H1 (cell line): ENCODE measurements at regions not wholly inside any gene's neighbourhood (a gene's known extent, or its start where the extent isn't known, plus 50 kb on each side); places are given as distances from the start of the nearest gene placed in this dataset.

Experiments
- CTCF ChIA-PET: fragments of 300-600 bp; sonication (Branson Sonifier 250); formaldehyde crosslinking; loops from one replicate; lab custom pipeline; 2021; ENCODE audit not compliant: partially characterized antibody; lab: Charles Lee
- POLR2A ChIA-PET: fragments of 300-600 bp; sonication (Branson Sonifier 250); formaldehyde crosslinking; loops from one replicate; lab custom pipeline; 2021; ENCODE audit warnings: inconsistent platforms; ENCODE audit not compliant: partially characterized antibody; lab: Charles Lee
- DNase-seq, 2 experiments: peaks; one replicate each; pipeline versions ENCODE4 v3.0.0 to v3.0.0-alpha.2; 2010 to 2022; ENCODE audit warnings: low spot score in 2 of 2, low read depth in 1 of 2, mixed read lengths in 1 of 2
- FAIRE-seq: peaks from 2 replicates; lab custom pipeline; 2011; peaks lifted over from hg19 to GRCh38; lab: Jason Lieb, UNC
- H2AFZ ChIP-seq: 2 replicates; pipeline ENCODE4 v1.8.1; 2012; ENCODE audit warnings: low read length, inconsistent platforms
- H2AK5ac ChIP-seq: 2 replicates; pipeline ENCODE4 v1.6.1; 2013; ENCODE audit warnings: low read depth, low read length
- H2BK120ac ChIP-seq: replicated peaks from 2 replicates; pipeline ENCODE3; 2013; ENCODE audit warnings: low read depth, low read length, inconsistent platforms
- H2BK12ac ChIP-seq: 2 replicates; pipeline ENCODE4 v1.6.1; 2013; ENCODE audit warnings: low read depth, low read length
- H2BK15ac ChIP-seq: 2 replicates; pipeline ENCODE4 v1.6.1; 2013; ENCODE audit warnings: low read length
- H2BK20ac ChIP-seq: 2 replicates; pipeline ENCODE4 v1.6.1; 2013; ENCODE audit warnings: low read length
- H2BK5ac ChIP-seq: 2 replicates; pipeline ENCODE4 v1.6.1; 2013; ENCODE audit warnings: low read depth, low read length
- H3K14ac ChIP-seq: 2 replicates; pipeline ENCODE4 v1.6.1; 2013; ENCODE audit warnings: inconsistent platforms; ENCODE audit not compliant: insufficient read length
- H3K18ac ChIP-seq: 2 replicates; pipeline ENCODE4 v1.6.1; 2013; ENCODE audit warnings: low read length; ENCODE audit errors: extremely low read depth
- H3K23ac ChIP-seq: 2 replicates; pipeline ENCODE4 v1.6.1; 2013; ENCODE audit warnings: inconsistent platforms; ENCODE audit not compliant: insufficient read length
- H3K23me2 ChIP-seq: 2 replicates; pipeline ENCODE4 v1.6.1; 2013; ENCODE audit warnings: low read depth, low read length
- H3K27ac ChIP-seq: 2 replicates; pipeline ENCODE4 v1.6.1; 2011; ENCODE audit warnings: low read depth, low read length, inconsistent platforms
- H3K27me3 ChIP-seq, 4 experiments: replicated peaks in 1 of 4; 1 replicate in 1 of 4; 2 replicates in 3 of 4; pipeline versions ENCODE4 v1.6.1 to v1.8.1; 2011 to 2013; ENCODE audit warnings: low read length in 3 of 4, mild to moderate bottlenecking in 3 of 4, inconsistent platforms in 2 of 4, mixed read lengths in 2 of 4, moderate library complexity in 1 of 4; ENCODE audit not compliant: control insufficient read depth in 3 of 4, insufficient read depth in 3 of 4; ENCODE audit errors: extremely low read depth in 1 of 4
- H3K36me3 ChIP-seq, 4 experiments: 2 replicates each; pipeline versions ENCODE4 v1.6.1 to v1.8.1; 2011 to 2013; ENCODE audit warnings: mild to moderate bottlenecking in 4 of 4, low read length in 3 of 4, moderate library complexity in 2 of 4, control low read depth in 1 of 4, inconsistent platforms in 1 of 4; ENCODE audit not compliant: insufficient read depth in 4 of 4, control insufficient read depth in 2 of 4
- H3K4ac ChIP-seq: replicated peaks from 2 replicates; pipeline ENCODE3; 2013; ENCODE audit warnings: low read length, low read depth, mixed read lengths, inconsistent platforms; ENCODE audit not compliant: insufficient read length
- H3K4me1 ChIP-seq, 4 experiments: replicated peaks in 1 of 4; 1 replicate in 1 of 4; 2 replicates in 3 of 4; pipeline versions ENCODE4 v1.6.1 to v1.8.1; 2011 to 2013; ENCODE audit warnings: low read length in 3 of 4, inconsistent platforms in 2 of 4, mixed read lengths in 1 of 4; ENCODE audit not compliant: insufficient read depth in 4 of 4, control insufficient read depth in 3 of 4
- H3K4me2 ChIP-seq, 2 experiments: 2 replicates each; pipeline versions ENCODE4 v1.6.1 to v1.8.1; 2011 to 2013; ENCODE audit warnings: low read depth in 2 of 2, low read length in 2 of 2, control low read depth in 1 of 2, inconsistent platforms in 1 of 2, mild to moderate bottlenecking in 1 of 2; ENCODE audit not compliant: insufficient read depth in 1 of 2
- H3K4me3 ChIP-seq, 4 experiments: fragments of 200-600, 300-600 bp in 1 of 4; sonication (generic), shearing (Covaris generic), sonication (Bioruptor Twin) in 1 of 4; 2 replicates each; pipeline versions ENCODE4 v1.5.1 to v1.8.1; 2011 to 2016; ENCODE audit warnings: low read length in 4 of 4, low read depth in 3 of 4, control low read depth in 2 of 4, inconsistent platforms in 2 of 4, mild to moderate bottlenecking in 2 of 4, mixed read lengths in 1 of 4, moderate library complexity in 1 of 4; ENCODE audit not compliant: insufficient read depth in 2 of 4; ENCODE audit errors: extremely low read depth in 1 of 4
- H3K56ac ChIP-seq: replicated peaks from 2 replicates; pipeline ENCODE3; 2013; ENCODE audit warnings: low read depth, mild to moderate bottlenecking, mixed read lengths, low read length, inconsistent platforms; ENCODE audit not compliant: insufficient read length
- H3K79me1 ChIP-seq: 2 replicates; pipeline ENCODE4 v1.6.1; 2013; ENCODE audit warnings: low read depth, low read length, control low read depth
- H3K79me2 ChIP-seq, 2 experiments: 2 replicates each; pipeline versions ENCODE4 v1.6.1 to v1.8.1; 2012 to 2013; ENCODE audit warnings: low read length in 2 of 2, mild to moderate bottlenecking in 2 of 2, inconsistent platforms in 1 of 2; ENCODE audit not compliant: insufficient read depth in 2 of 2, control insufficient read depth in 1 of 2
- H3K9ac ChIP-seq, 4 experiments: replicated peaks in 1 of 4; 1 replicate in 1 of 4; 2 replicates in 3 of 4; pipeline versions ENCODE4 v1.6.1 to v1.8.1; 2011 to 2013; ENCODE audit warnings: low read depth in 3 of 4, low read length in 3 of 4, control low read depth in 2 of 4, mild to moderate bottlenecking in 2 of 4, moderate library complexity in 2 of 4, inconsistent platforms in 1 of 4; ENCODE audit errors: extremely low read depth in 1 of 4
- H3K9me3 ChIP-seq, 2 experiments: 2 replicates each; pipeline versions ENCODE4 v1.6.1 to v1.8.1; 2012 to 2013; ENCODE audit warnings: mild to moderate bottlenecking in 2 of 2, moderate library complexity in 2 of 2, control low read depth in 1 of 2, inconsistent platforms in 1 of 2, low read depth in 1 of 2, low read length in 1 of 2, mixed read lengths in 1 of 2; ENCODE audit not compliant: insufficient read depth in 2 of 2
- H4K20me1 ChIP-seq, 2 experiments: replicated peaks in 1 of 2; 2 replicates each; pipeline versions ENCODE3 to v1.8.1; 2011 to 2013; ENCODE audit warnings: inconsistent platforms in 2 of 2, low read length in 2 of 2, mild to moderate bottlenecking in 1 of 2; ENCODE audit not compliant: insufficient read depth in 2 of 2, control insufficient read depth in 1 of 2
- H4K5ac ChIP-seq: 2 replicates; pipeline ENCODE4 v1.6.1; 2013; ENCODE audit warnings: low read length, low read depth, mixed read lengths, inconsistent platforms; ENCODE audit not compliant: insufficient read length
- H4K8ac ChIP-seq: 2 replicates; pipeline ENCODE4 v1.8.0; 2013; ENCODE audit warnings: mild to moderate bottlenecking, moderate library complexity, low read length, inconsistent platforms; ENCODE audit not compliant: insufficient read depth; ENCODE audit errors: extremely low read depth
- H4K91ac ChIP-seq: replicated peaks from 2 replicates; pipeline ENCODE3; 2013; ENCODE audit warnings: low read length, mixed read lengths, inconsistent platforms; ENCODE audit not compliant: insufficient read length
- ASH2L ChIP-seq: fragments of 200-600, 300-600 bp; sonication (generic); IDR thresholded peaks from one replicate; pipeline ENCODE4 v1.7.1; 2017; ENCODE audit warnings: low read length
- RXRA ChIP-seq: IDR thresholded peaks from 2 replicates; pipeline ENCODE4 v1.6.1; 2011; ENCODE audit warnings: low read depth, mild to moderate bottlenecking, low read length, moderate library complexity; ENCODE audit not compliant: insufficient read depth
- SP2 ChIP-seq: IDR thresholded peaks from 2 replicates; pipeline ENCODE4 v1.6.1; 2012; ENCODE audit warnings: mild to moderate bottlenecking, low read length, inconsistent platforms
- YY1 ChIP-seq: IDR thresholded peaks from 2 replicates; pipeline ENCODE4 v1.6.1; 2011; ENCODE audit warnings: low read depth, mild to moderate bottlenecking, low read length
- WGBS, 2 experiments: shearing (Covaris generic) in 1 of 2; methylation state at CpG; one replicate each; pipeline versions ENCODE4 v1.1.6 to v1.1.7; 2013 to 2015; ENCODE audit warnings: low lambda C conversion rate in 2 of 2, mixed read lengths in 2 of 2, inconsistent platforms in 1 of 2, low coverage in 1 of 2, missing lambda C conversion rate in 1 of 2; ENCODE audit not compliant: insufficient replicate concordance in 2 of 2, insufficient coverage in 1 of 2, insufficient read length in 1 of 2; ENCODE audit errors: extremely low coverage in 1 of 2, missing lambda C conversion rate in 1 of 2; 5-methylcytosine and 5-hydroxymethylcytosine counted together

GRCh38 chr16:52237823-52238222, 309.1 kb downstream of the TOX3 start:
- no peak overlapping the region for H3K18ac ChIP-seq
- H3K23me2 ChIP-seq = no peaks in the 10 kb centered on the region; the same call in 1 of the 2 replicates
- POLR2A ChIA-PET = no interaction called here
- H3K79me1 ChIP-seq = no peaks in the 10 kb centered on the region
- CTCF ChIA-PET = interaction anchor here (0.6 to 1.6 kb wide), 4 partner anchors 10 to 222 kb away, joined by 3 to 4 read pairs (median 3); no protein-coding TSS in a partner anchor
- no peak overlapping the region for H2BK5ac ChIP-seq
- no peak overlapping the region for H4K5ac ChIP-seq
- H3K23ac ChIP-seq = no peak overlapping the region
- 98% methylated on average over 9 of the region's 9 CpGs; no CpG with 5 or more reads in 1 of the 2 experiments for WGBS, 2 experiments
- H3K4me2 ChIP-seq = no peak overlapping the region
- no peak for TF ChIP-seq YY1
- no peak for TF ChIP-seq RXRA
- TF ChIP-seq SP2 = no peak
- TF ChIP-seq ASH2L = no peak
- H2BK20ac ChIP-seq = no peak overlapping the region
- no peak overlapping the region for H3K4me3 ChIP-seq
- H4K8ac ChIP-seq = no peak overlapping the region
- H3K4me1 ChIP-seq = no peaks in the 10 kb centered on the region; a peak in 1 of 7 replicates
- no peaks in the 10 kb centered on the region for H3K36me3 ChIP-seq
- H4K91ac ChIP-seq = no peak overlapping the region
- no peak overlapping the region for H2BK12ac ChIP-seq
- DNase-seq (no peak), FAIRE-seq (no peak)
- no peaks in the 10 kb centered on the region; a peak in 1 of 4 replicates for H3K9me3 ChIP-seq
- no peaks in the 10 kb centered on the region for H4K20me1 ChIP-seq
- H3K14ac ChIP-seq = no peak overlapping the region
- no peak overlapping the region for H3K4ac ChIP-seq
- H2BK15ac ChIP-seq = no peak overlapping the region
- no peak overlapping the region for H3K9ac ChIP-seq
- no peak overlapping the region for H2BK120ac ChIP-seq
- no peak overlapping the region for H3K56ac ChIP-seq
- H3K27me3 ChIP-seq = no peaks in the 10 kb centered on the region
- no peaks in the 10 kb centered on the region for H3K79me2 ChIP-seq
- H2AFZ ChIP-seq = no peak overlapping the region
- H3K27ac ChIP-seq = no peak overlapping the region
- H2AK5ac ChIP-seq = no peak overlapping the region
